C1 segment of cervical spinal cord (tissue), 14 donors: ENCODE measurements at regions not wholly inside any gene's neighbourhood (a gene's known extent, or its start where the extent isn't known, plus 50 kb on each side); places are given as distances from the start of the nearest gene placed in this dataset.
"Not testable (repeated sequence)": the region's sequence is repeated elsewhere in the genome, so short reads cannot be mapped to it uniquely, and the experiment has no call there.

Experiments
- DNase-seq, 14 donors: peaks; one replicate each; lab custom pipeline; 2025; lab: John Stamatoyannopoulos, UW

DNA sequence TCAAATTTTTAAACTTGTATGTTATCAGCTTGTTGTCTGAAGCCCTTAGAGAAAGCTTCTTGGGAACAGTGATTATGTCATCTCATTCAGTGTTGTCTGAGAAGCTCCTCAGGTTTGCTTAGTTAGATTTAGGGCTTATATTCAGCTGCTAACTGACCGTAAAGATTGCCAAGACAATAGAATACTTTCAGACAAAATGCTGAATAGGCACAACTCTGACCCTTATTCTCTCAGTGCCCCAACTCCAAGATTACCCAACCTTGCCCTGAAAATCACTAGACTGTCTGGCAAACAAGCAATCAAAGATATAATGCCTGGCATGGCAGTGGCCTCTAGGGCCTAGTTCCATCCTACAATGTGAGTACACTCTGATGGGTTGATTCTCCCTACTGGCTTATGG lies 950.5 kb upstream of the HS3ST1 start:
- no peak for DNase-seq

DNA sequence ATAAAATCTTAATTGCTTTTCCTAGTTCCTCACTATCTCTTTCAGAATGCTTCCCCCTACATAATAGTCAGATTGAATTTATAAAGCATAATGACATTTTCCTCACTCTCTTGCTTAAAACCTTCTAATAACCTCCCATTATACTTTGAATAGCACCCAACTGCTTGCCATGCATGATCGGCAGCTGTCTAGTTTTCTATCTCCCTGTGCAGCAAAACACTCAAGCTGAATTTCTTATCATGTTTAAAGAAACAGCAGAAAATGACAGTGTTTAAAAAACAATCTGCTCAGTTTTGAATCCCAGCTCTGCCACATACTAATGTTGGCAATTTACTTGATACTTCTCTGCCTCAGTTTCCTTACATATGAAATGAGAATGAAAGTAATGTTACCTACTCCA lies 947.1 kb upstream of the HS3ST1 start:
- no peak for DNase-seq

DNA sequence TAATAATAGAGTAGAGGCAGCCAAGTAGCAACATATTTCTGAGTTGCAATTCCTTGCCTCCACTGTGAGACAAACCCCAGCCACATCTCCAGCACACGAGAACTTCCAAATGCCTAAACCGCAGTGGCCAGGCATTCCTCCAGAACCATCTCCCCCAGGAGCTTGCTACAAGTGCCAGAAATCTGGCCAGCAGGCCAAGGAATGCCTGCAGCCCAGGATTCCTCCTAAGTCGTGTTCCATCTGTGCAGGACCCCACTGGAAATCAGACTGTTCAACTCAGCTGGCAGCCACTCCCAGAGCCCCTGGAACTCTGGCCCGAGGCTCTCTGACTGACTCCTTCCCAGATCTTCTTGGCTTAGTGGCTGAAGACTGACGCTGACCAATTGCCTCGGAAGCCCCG lies 937.2 kb upstream of the HS3ST1 start:
- DNase-seq: not testable (repeated sequence)

DNA sequence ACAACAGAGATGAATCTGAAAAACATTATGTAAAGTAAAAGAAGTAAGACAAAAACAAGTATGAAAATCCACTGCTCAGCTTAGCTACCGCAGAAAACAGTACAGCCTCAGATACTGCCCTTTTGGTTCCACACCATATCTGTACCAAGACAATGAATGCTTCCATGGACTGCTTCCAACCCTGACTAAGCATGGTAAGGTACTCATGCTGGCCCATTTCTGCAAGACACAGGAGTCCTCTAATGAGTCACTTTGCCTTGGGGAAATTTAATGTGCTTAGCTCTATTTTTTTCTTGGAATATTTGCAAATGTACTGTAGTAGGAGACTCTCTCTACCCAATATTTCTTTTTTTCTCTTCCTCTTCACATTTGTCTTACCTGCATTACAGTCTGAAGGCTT lies 931.7 kb upstream of the HS3ST1 start:
- DNase-seq: no peak

DNA sequence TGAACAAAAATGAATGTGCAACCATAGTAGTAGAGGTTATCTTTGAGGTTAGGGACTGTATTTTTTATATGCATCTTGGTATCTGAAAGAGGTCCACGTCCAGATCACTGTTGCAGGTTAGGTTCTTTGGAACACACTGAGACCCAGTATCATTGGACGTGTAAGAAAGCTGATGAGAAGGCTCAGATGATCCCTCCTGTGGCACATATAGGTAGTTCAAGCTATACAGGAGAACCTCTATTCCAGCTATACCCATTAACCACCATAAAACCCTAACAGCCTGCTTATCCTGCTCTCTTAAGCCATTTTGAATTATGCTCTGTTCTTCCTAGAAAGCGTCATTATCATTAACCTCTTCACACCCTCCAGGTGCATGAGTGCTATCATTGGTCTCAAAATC lies 930.7 kb upstream of the HS3ST1 start:
- no peak for DNase-seq

DNA sequence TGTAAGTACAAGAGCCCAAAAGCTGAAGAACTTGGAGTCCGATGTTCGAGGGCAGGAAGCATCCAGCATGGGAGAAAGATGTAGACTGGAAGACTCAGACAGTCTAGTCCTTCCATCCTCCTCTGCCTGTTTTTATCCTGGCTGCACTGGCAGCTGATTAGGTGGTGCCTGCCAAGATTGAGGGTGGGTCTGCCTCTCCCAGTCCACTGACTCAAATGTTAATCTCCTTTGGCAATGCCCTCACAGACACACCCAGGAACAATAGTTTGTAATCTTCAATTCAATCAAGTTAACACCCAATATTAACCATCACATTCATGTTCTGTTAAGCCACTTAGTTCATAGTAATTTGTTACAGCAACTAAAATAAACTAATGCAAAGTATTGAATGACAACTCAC lies 904.4 kb upstream of the HS3ST1 start:
- DNase-seq: not testable (repeated sequence)

DNA sequence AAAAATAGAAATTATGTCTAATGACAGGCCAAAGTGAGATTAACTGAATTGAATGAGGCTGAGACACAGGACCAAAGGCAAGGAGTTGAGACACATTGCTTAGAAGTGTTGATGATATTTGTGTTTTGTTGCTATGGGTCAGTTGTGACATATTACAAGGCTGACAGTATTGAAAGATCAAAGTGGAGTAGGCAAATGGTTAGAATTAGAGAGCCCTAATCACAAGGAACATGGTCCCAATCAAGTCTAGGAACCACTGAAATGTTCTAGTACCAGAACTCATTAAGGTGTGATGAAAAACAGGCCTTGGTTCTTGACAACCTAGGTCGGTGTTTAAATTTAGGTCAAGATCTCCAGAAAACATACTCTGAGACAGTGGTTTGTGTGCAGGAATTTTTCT lies 896.3 kb upstream of the HS3ST1 start:
- DNase-seq: no peak

DNA sequence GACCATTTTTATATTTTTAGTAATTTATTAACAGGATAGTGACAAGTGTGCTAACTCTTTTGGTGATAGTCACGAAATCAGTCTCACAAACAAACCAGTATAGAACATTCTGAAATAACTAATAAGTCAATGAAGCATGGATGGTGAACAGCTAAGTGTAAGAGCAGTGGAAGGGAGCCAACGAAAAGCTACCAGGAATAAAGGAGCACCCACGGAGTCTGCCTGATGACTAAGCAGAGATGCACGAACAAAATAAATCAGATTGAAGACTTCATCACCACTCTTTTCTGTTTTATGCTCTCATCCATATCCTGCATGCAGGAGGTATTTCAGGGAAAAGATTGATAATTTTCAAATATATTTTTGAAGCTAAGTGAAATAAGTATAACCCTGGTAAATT lies 891.1 kb upstream of the HS3ST1 start:
- DNase-seq: no peak

DNA sequence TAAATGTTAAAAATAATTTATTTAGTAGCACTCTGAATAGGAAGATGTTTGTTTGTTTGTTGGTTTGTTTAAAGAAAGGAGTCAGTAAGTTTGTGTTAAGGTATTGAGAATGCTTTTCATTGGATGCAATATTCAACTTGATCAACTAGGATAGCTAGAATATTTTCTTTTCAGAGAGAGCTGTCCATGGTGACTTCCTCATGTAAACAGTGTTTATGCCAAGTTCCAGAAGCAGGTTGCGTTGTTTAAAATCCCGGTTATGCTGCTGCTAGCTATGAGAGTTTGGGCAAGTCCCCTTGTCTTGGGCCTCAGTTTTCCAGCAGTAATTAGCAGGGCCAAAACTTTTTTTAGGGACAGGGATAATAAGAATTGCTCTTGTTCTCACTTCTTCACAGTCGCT lies 876.2 kb upstream of the HS3ST1 start:
- DNase-seq: no peak

DNA sequence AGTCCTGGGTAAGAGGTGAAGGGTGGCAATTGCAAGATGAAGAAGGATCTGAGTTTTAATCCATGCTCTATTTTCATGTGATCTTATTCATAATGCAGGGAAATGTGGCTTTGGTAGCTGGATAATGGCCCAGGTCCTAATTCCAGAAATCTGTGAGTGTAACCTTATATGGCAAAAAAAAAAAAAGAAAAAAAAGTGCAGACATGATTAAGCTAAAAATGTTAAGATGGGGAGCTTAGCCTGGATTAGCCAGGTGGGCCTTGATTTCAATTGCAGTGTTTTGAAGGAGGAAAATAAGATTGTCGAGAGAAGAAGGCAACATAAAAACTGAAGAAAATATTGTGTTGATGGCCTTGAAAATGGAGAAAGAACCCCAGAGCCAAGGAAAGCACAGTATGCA lies 867.7 kb upstream of the HS3ST1 start:
- DNase-seq: no peak

DNA sequence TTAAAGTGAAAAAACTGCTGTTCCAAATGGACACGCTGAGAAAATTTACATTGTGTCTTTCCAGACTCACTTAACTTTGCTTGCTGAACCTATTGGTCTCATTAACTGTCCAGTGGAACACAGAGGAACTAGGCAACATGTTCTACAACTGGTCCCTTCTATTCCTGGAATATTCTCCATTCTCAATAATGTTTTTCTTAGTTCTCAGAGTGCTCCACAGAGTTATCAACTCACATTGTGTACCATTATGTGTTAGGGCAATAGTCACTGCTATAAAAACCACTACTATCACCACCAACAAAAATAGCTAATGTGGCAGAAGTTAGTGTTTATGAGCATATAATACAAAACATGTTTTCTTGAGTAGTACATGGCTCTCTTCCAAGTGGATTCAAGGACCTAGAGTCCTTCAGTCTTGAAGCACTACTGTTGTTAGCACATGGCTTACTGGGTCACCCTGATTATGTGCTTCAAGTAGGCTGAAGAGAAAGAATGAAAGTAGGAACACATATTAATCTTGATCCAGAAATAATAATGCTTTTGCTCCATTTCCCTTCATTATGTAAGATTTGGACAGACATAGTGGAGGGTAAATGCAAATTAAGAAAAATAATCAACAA lies 865.3 kb upstream of the HS3ST1 start:
- DNase-seq: no peak

DNA sequence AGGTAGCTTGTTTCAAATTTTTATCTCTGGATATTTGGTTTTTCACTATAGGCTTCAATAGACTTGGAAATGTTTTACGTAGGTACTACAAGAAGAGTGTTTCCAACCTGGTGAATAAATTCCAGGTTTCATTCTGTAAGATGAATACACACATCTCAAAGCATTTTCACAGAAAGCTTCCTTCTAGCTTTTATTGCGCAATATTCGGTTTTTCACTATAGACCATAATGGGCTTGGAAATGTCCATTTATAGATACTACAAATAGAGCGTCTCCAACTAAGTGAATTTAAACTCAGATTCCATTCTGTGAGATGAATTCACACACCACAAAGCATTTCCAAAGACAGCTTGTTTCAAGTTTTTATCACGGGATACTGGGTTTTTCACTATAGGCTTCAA lies 857.7 kb upstream of the HS3ST1 start:
- DNase-seq: no peak

DNA sequence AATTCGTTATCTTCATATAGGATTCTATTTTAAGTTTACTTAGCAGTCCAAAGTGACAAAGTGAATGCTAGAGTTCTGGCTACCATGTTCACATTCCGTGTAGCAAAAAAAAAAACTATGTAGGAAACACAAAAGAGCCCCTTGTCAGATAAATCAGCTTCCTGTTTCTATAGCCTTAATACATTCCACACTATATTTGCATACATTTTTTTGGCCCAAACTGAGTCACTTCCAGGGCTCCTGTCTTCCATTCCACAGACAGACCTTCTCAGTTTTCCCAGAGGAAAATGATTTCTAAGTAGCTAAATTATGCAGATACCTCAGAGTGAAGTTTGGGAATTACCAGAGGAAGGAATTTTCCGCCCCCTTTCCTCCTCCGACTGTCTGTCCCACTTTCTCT lies 841.9 kb upstream of the HS3ST1 start:
- DNase-seq: no peak

DNA sequence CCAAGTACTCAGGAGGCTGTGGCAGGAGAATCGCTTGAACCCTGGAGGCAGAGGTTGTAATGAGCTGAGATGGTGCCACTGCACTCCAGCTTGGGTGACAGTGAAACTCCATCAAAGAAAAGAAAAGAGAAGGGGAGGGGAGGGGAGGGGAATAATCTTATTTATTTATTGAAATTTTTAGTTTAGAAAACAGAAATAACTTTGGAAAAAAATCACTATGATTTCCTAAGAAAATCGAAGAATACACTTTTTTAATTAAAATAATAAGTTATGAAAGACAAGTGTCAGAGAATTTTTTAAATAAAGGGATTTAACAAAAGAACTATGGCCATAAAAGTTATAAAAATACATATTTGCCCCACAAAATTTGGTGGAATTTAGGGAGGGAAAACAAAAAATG lies 836.9 kb upstream of the HS3ST1 start:
- DNase-seq: no peak

DNA sequence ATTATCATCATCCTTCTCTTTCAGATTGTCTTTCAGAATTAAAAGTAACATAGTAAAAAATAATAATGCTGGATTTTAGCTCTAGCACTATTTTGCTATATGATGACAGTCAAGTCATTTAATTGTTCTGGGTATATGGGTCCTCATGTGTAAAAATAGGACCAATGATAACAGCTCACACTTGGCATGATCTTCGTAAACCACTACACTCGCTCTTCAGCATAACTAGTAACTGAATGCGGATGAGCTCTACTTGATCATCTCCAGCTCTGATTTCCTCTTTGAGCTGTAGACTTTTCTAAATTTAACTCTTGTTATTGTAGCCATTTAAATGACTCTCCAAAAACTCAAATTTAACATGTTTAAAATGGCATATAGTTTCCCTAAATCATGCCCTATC lies 831.8 kb upstream of the HS3ST1 start:
- no peak for DNase-seq

DNA sequence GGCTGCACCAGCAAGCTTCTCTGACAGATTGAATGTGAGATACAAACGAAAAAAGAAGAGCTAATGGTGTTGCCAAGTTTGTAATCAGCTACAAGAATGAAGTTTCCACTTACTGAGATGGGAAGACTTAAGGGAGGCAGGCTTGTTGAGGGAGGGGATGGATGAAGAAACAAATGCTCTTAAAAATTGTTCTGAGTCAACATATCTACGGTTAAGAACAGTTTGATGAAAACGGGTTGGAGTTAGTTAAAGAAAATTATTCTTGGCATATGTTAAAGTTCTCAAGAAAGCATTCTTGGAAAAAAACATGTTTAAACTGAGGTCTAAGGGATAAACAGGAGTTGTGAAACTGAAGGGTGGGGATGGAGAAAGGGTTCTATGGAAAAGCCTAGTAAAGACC lies 816.3 kb upstream of the HS3ST1 start:
- no peak for DNase-seq

DNA sequence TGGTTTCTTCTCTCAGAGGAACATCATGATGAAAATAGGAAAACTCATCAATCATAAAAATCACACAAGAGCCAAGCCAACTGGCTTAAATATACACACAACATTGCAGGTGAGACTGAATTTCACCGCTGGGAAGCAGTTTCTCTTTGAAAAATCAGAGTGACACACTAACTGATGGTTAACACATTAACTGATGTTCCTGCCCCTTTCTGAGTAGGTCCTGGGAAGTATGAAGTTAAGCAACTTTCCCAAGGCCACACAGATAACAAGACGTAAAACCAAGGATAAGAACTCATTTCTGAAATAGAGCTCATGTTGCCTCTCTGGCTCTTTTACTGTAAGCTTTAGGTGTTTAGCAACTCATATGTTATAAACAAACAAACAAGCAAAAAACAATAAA lies 813.7 kb upstream of the HS3ST1 start:
- DNase-seq: no peak

DNA sequence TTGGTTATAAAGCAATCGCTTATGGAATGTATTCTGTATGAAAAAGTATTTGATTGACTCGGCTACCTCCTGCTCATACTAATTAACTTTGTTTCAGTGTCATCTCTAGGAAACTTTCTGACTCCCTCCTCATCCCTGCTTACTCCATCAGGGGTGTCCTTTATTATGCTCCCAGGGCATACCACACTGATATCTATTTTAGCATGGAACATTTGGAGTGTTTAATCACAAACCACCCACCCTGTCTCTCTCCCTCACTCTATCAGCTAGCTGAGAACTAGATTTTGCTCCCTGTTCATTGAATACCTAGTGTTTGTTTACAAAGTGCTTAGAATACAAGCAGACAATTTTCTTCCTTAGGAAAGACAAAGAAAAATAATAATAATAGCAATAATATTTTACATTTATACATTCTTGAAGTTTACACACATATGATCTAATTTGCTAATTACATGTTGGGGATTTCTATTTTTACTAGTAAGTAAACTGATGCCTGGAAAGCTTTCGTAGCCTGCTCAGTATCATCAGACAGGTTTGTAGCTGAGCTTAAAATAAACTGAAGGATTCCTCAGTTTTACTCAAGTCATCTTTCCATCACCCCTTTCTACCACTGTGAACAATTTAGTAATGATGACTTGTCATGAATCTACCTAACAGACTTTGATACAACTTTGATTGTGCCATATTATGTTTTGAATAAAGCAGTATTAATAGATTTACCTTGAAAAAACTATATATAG lies 811.4 kb upstream of the HS3ST1 start:
- no peak for DNase-seq

DNA sequence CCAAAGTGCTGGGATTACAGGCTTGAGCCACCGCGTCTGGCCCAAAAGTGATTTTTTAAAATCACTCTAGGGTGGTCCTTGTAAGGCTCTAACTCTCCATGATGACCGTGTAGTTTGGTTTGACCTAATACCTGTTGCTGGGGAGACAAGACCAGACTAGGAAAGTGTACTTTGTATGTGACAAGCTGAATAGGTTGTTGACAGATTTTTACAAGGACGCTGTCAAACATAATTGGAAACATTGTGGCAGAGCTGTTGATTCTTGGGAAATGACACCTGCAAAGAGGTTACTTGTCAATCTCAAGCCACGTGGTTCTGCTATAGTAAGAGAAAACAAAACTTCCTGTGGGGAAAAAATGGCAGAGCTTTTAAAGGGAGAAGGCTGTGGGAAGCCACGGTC lies 802.4 kb upstream of the HS3ST1 start:
- no peak for DNase-seq

DNA sequence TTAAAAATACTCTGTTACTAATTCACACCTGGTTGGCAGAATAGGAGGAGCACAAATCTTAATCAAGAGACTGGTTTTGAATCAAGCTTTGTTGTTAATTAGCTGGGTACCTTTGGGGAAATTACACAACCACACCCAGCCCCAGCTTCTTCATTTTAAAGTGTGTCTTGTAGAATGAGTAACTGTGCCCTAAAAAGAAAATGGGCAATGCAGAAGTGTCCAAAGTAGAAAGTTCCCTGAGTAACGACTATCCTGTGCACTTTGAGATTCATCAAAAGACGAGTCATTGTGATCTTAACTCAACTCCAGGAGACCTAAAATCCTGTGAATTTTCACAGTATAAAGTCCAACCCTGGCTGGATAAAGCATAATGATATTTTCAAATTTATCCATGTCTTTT lies 792.3 kb upstream of the HS3ST1 start:
- DNase-seq: no peak

DNA sequence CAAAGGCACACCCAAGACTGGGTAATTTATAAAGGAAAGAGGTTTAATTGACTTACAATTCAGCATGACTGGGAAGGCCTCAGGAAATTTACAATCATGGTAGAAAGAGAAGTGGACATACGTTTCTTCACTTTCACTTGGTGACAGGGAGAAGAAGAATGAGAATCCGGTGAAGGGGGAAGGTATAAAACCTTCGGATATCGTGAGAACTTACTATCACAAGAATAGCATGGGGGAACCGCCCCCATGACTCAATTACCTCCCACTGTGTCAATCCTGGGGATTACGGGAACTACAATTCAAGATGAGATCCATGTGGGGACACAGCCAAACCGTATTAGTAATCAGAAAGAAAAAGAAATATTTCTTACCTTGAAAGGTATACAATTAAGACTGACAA lies 782.9 kb upstream of the HS3ST1 start:
- DNase-seq: no peak

DNA sequence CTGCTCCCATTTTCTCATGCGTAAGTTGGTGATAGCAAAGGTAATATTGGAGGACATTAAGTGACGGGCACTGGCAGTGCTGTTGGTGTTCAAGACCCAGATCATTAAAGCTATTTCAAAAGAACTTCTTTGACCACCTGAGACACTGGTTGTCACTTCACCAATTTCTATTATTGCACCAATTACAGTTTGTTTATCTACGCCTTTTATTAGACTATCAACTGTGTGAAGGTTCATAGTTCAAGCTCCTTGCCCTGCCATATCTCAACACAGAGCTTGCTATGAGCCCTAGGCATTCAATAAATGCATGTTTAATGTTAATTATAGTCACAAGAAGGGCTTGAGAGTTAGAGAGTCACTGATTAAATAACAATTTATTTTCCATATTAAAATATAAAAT lies 778.7 kb upstream of the HS3ST1 start:
- DNase-seq: no peak

DNA sequence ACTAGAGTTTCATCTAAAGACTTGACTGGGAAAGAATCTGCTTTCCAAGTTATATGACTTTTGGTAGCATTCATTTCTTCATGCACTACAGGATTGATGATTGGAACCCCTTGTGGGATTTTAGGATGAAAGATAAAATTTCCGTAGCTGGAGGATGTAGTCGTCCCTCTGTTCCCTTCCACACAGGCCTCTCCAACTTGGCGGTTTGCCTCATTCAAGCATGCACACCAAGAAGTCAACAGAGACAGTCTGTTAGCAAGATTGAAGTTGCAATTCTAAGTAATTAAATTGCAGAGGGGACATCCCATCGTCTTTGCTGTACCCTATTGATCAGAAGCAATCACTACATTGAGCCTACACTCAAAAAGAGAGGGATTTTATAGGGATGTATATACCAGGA lies 777.4 kb upstream of the HS3ST1 start:
- no peak for DNase-seq

DNA sequence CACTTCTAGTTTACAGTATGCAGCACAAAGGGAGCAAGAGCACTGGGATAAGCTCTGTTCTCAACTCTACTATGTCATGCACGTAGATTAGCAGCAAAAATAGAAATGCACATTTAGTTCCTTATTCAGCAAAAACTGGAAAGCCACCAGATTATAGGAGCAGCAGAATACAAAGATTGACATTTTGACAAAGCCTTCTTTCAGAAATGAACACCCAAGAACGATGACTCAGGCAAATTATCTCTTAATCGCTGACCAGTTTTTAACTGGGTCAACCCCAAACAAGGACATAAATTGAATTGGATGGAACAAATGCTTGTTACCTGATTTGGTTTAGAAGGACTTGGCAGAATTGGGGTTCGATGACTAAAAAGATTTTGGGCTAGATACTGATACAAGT lies 775.3 kb upstream of the HS3ST1 start:
- no peak for DNase-seq
